HT-29 (cell line): ENCODE measurements at regions not wholly inside any gene's neighbourhood (a gene's known extent, or its start where the extent isn't known, plus 50 kb on each side); places are given as distances from the start of the nearest gene placed in this dataset.
"Not testable (repeated sequence)": the region's sequence is repeated elsewhere in the genome, so short reads cannot be mapped to it uniquely, and the experiment has no call there.

Experiments
- DNase-seq: peaks from one replicate; pipeline ENCODE4 v3.0.0-alpha.2; 2015; ENCODE audit warnings: low spot score

- DNase-seq, result no peak
These were observed 315.0 kb upstream of the TFPI start for GRCh38 chr2:187869195-187869594.

GRCh38 chr2:187871506-187871905, 317.3 kb upstream of the TFPI start:
- DNase-seq, result no peak

GRCh38 chr2:187873132-187873531, 318.9 kb upstream of the TFPI start:
- DNase-seq, result no peak

DNA sequence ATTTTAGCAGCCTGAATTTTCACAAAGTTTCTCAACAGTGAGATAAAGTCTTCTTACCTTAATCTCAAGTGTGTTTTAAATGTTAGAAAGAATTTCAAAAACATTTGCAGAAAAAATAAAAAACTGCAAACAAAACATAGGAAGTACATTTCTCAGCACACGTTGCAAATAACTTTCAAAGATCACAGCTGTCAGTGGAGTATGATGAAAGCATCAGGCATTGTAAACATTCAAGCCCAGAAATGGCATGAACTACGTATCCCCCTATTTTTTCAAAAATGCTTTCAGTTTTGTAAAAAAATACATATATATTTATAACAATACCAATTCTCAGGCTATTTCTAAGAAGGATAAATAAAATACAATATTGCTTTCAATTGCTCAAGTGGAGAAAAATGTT, 320.6 kb upstream of the TFPI start:
- DNase-seq, result no peak

DNA sequence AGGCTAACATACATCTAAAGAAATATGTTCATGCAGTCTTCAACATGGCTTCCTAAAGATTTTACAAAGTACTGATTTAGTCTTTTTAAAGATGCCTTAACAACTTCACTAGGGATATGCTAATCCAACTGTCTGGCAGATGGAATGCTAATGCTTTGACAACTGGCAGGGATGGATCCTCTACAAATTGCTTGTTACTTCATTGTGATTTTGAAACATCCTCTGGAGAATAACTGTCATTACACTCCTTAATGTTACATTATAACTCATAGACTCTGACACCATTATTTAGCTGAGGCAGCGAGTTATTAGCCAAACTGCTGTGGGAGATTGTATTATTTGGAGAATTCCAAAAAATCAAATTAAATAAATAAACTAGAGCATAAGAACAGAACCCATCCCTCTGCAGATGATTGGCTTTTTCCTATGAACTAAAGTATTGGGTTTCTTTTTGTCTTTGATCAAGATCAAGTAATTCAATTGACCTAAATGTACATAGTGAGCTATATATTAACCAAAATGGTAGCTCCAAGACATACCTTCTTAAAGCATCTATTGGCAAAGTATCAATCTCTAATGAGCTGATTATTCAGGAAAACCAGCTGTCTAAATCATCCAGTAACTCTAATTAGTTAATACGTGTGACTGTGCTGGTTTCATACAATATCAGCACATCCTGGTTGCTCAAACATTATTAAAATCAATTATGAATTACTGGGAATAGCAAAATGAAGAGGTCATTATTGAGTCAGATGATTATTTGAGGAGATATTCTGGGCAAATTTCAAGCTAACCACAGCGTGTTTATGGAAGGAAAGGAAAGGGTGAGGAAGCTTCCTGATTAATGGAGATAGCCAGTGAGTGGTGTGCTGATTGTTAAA, 321.3 kb upstream of the TFPI start:
- DNase-seq, result no peak

GRCh38 chr2:187876554-187876953, 322.3 kb upstream of the TFPI start:
- DNase-seq, result no peak

DNA sequence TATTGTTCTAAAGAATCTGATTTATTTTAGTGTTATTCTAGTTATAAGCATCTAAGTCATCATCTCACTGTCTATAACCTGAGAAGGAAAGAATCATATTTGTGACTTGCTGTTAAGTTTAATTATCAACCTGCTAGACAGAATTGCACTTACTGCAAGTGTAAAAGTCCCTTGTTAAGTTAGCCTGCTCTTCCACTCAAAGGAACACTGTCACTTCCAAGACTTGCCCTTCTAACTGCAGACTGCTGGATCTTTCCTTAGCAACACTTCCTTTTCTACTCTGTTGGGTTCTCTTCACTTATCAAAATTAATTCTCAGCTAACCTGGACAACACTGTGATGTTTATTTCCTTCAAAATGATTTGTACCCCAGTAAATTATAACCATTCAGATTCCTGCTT, 323.2 kb upstream of the TFPI start:
- no peak for DNase-seq

- no peak for DNase-seq
These were observed 323.9 kb upstream of the TFPI start for GRCh38 chr2:187878112-187878511.

DNA sequence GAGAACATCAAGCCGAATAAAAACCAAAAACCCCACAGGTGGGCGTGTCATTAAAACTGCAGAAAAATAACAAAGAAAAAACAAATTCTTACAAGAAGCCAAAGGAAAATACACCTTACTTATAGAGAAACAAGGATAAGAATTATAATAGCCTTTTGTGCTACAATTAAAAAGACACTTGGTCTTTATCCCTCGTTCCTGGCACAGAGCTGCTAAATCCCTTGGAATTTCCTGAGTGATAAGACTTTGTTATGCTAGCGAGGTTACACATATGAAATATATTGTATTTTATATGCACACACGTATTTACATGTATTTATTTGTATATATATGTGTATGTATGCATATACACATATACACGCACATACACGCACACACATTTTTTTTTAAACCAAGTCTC, 325.3 kb upstream of the TFPI start:
- DNase-seq, result no peak

DNA sequence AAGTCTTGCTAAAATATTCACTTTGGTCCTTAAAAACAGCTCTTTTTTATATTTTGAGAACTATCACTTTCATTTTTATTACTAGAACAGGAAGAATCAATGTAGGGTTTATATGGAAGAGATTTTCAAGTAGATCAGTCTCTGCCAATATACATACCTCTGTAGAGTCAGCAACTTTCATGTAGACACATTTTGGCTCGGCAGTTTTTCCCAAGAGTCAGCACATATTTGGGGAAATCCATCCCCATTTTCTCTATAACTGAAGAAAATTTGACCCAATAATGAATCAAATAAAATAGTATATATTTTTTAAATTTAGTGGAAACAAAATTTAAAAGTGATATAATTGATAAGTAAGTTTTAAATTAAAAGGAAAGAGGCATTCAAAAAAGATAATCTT, 329.8 kb upstream of the TFPI start:
- DNase-seq, result no peak

DNA sequence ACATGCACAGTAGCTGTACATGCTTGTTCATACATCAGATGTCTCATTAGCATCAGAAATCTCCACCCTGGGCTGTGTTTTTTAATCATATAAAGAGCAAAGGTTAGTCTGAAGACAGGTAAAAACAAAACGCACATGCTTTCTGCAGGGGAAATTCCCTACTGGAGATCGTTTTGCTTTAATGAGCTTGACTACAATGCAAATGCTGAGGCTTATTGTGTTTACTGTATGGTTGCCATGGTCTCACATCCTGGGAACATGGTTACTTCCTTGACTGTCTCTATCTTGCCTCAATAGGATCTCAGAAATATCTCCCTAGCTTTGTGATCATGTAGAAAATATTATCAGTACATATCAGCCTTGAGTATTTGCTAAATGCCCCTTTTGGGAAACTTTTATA, 336.5 kb upstream of the TFPI start:
- DNase-seq, result peak; percentile 77

- no peak for DNase-seq
These were observed 345.8 kb upstream of the TFPI start for GRCh38 chr2:187900021-187900420.

GRCh38 chr2:187906021-187906420, 351.8 kb upstream of the TFPI start:
- DNase-seq, result no peak

GRCh38 chr2:187910922-187911321, 356.7 kb upstream of the TFPI start:
- not testable (repeated sequence) for DNase-seq

DNA sequence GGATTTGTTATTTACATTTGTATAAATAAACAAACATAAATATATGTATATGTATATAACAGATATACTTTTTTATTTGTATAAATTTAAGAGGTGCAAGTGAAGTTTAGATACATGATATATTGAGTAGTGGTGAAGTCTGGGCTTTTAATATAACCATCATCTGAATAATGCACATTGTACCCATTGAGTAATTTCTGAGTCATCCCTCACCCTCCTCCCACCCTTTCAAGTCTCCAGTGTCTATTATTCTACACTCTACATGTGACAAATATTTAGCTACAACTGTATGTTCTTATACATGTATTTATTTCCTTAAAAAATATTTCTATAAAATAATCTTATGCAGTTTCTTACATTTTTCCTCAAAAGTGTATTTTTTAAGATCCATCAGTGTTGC, 358.7 kb upstream of the TFPI start:
- DNase-seq, result no peak

GRCh38 chr2:187915810-187916209, 361.6 kb upstream of the TFPI start:
- DNase-seq, result no peak

DNA sequence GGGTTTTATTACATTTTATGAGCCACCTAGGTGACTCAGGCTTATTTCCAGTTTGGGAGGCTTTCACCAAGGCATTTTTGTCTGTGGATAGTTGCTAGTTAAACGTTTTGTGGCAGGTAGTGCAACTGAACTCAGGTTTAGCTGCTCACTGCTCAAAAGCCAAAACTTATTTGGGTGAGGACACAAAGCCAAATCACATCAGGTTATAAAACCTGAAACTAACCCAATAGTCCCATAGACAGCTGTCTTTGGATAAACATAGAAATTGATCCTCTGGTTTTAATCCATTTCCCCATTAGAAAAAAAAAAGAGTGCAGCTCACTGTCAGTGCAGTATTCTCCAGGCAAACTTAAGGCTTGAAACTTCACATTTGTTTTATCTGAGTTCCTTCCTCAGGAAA, 362.6 kb upstream of the TFPI start:
- no peak for DNase-seq

GRCh38 chr2:187917535-187917934, 363.3 kb upstream of the TFPI start:
- no peak for DNase-seq

DNA sequence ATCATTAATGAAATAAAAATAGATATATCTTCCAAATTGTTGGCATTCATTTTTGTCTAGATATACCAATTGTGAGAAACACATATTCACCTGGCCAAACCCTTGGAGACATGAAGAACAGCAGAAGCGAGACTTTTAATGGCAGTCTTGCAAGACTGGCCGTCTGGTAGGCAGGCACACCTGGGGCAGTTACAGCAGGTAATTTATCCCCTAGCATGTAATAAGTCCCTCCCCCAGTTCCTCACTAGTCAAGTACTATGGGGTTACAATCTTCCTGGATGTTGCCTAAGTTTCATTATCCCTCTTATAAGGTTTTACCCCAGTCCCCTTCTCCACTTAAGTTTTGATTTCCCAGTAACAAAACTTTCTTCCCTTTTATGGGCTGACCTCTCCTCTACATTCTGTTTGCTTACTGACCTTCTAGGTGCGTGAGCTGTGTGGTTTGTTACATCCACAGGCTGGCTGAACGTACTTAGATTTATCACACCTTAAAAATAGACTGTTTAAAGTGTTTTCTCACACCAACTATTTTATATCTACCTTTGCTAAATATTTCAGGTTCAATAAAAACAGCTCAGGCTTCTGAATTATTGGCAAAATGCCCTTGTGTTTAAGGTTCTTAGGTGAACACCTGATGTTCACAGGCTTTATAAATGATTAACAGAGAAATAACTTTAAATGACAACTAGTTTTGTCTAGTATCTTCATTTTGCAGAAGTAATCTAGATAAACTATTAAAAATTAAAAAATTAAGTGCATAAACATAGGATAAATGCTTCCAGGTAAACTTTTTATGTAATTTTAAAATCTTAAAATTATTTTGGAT, 365.0 kb upstream of the TFPI start:
- peak; percentile 60 for DNase-seq

DNA sequence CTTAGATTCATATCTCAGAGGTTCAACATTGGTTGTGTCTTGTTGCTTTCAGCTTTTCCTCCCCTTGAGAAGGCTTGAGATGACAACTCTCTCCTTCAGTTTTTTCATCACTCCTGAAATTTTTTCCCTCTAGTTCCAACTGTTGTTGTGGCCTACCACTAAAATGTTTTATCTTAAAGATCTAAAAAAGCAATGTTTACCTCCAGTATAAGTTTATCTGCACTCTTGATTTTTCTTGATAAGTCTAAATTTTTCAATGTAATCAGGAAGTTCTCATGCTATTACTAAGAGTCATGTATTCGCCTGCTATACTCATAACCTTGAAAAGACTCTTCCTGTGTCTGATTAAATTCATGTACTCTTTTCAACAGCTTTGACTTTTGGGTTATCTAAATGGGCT, 366.3 kb upstream of the TFPI start:
- DNase-seq, result no peak

GRCh38 chr2:187922846-187923245, 368.6 kb upstream of the TFPI start:
- DNase-seq, result no peak

- no peak for DNase-seq
These were observed 367.4 kb upstream of the GULP1 start for GRCh38 chr2:187924293-187924692.

DNA sequence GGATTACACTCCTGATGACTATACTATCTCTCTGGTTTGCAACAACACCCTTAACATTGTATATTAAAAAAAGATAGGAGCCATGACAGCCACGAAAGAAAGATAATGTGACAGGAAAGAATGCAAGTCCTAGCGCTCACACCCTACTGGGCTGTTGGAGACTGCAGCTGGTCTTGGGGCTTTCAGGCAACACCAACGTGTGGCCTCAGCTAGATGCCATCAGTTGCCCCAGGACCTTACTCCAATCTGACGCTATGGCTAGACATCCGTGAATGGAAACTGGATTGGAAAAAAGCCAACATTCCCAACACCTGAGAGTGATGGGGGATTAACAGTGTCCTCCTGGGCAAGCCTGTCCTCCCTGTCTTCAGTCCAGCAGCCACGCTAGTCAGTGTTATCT, 357.4 kb upstream of the GULP1 start:
- DNase-seq, result no peak
